Right ventricle myocardium inferior (tissue), 1 donor: ENCODE measurements at regions not wholly inside any gene's neighbourhood (a gene's known extent, or its start where the extent isn't known, plus 50 kb on each side); places are given as distances from the start of the nearest gene placed in this dataset.
"Not testable (repeated sequence)": the region's sequence is repeated elsewhere in the genome, so short reads cannot be mapped to it uniquely, and the experiment has no call there.

ENCODE experiments used
- ATAC-seq: fragments of 200-7000 bp; cut with Tn5 transposase; one replicate; pipeline ENCODE4 v1.9.1; 2020; ENCODE audit warnings: mild to moderate bottlenecking, moderate library complexity
- DNase-seq: peaks from one replicate; pipeline ENCODE4 v3.0.0; 2021; ENCODE audit errors: missing footprints
- intact Hi-C: fragments of 100-400 bp; cut with DNase I; formaldehyde crosslinking; loops from one replicate; pipeline ENCODE4 v1.11.0; 2022
- donor health status: DM: no; HTN: yes; CAD: no; lungs with severe emphysema.

DNA sequence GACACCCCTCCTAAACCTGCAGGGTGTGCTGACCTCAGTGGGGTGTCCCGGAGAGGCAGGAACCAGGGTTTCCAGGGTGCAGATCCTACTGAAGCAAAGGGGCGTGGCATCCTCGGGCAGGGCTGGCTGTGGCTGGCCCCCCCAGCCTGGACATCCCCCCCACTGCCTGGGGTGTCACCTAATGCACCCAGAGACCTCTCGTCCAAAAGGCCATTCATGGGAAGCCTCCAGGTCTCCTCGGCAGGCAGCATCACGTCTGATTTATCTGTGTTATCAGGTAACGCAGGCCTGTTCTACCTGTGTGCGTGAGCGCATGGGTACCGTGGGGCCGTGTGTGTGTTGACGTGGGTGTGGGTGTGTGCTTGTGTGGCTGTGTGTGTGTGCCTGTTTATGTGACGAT lies 210.0 kb downstream of the SHOX start:
- ATAC-seq = no peak
- intact Hi-C loops = no loop called here

DNA sequence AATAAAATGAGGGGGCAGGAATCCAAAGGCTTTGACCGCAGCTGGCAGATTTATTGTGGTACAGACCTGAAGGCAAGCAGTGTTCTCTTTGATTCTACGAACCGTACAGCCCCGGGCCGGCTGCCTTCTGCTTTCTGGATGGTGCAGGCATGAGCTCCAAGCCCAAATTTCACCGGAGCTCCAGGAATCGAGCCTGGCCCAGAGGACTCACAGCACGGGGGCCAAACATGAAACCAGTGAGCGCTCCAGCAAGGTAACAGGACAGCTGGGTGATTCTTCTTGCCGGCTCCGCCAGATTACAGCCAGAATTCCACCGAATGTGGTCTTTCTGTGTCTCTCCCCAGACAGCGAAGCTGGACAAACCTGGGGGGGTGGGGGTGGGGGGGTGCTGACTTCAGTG lies 208.1 kb downstream of the SHOX start:
- intact Hi-C loops, ATAC-seq, DNase-seq: not testable (repeated sequence)

More for the DNA sequence above, 210.0 kb downstream of the SHOX start:
- no peak for DNase-seq

DNA sequence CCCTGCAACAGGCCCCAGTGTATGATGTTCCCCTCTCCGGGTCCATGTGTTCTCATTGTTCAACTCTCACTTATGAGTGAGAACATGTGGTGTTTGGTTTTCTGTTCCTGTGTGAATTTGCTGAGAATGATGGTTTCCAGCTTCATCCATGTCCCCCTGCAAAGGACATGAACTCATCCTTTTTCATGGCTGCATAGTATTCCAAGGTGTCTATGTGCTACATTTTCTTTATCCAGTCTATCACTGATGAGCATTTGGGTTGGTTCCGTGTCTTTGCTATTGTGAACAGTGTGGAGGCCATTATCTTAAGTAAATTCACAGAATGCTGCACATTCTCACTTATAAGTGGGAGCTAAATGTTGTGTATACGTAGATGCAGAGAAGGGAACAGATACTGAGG lies 205.3 kb downstream of the SHOX start:
- intact Hi-C loops, DNase-seq, ATAC-seq: not testable (repeated sequence)

DNA sequence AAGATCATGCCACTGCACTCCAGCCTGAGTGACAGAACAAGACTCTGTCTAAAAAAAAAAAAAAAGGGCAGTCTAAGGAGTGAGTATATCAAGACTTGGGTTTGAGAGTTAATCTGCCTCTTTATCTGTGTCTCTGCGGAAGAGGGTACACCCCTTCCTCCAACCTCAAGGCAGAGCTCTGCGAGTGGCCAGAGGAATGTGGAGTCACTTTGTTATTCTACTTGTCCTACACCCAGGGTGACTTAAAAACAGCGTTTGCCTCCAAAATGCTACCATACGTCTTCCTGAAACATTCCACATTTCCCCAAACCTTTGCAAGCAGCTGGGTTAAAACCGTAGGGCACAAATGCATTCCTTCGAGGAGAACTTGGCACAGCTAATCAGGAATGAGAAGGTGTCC lies 199.9 kb downstream of the SHOX start:
- no peak for DNase-seq
- ATAC-seq = no peak
- intact Hi-C loops = no loop called here

DNA sequence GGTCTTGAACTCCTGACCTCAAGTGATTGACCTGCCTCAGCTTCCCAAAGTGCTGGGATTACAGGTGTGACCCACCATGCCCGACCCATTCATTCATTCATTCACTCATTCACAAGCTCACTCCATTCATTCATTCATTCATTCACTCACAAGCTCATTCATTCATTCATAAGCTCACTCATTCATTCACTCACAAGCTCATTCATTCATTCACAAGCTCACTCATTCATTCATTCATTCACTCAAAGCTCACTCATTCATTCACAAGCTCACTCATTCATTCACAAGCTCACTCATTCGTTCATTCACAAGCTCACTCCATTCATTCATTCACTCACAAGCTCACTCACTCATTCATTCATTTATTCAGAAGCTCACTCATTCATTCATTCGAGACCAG lies 198.6 kb downstream of the SHOX start:
- intact Hi-C loops = no loop called here
- ATAC-seq (no peak), DNase-seq (no peak)

DNA sequence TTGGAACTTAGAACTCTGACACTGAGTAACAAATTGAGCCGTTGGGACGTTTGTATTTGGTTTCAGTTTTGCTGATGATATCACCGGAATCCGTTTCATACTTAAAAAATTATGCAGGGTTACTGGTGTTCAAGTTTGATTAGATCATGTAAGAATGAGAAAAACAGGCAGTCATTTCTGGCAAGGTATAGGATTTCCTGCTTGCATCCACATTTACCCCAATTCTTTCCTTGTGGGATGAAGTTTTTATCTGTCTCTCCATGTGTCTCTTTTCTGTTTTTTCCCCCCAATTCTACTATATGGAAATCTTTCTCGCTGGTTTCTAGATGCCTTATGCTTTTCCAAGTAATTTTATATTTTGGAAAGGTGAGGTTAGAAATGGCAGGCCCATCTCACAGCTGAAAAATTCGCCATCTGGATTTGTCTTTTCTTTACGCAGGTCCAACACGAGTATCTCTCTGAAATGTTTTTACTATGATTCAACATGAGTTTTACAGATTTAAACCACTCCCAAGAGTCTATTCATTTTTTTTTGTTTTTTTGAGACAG lies 197.9 kb downstream of the SHOX start:
- no peak for DNase-seq
- intact Hi-C loops = no loop called here
- ATAC-seq = no peak

DNA sequence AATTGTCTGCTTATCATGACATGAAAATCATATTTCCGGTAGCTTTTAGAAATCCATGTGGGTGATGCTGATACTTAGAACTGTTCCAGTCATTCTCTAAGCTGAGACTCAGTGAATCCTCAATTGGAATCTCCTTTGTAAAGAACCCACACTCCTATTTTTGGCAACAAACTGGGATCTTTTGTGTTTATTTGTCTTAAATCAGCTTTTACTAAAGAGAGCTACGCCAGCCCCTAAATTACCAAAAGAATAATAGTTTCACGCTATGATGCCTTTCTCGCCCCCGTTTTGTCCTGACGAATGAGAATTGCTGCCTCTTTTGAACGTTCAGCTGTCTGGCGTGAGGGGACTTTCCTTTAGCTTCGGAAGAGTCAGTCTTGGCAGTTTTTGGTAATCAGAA lies 195.9 kb downstream of the SHOX start:
- ATAC-seq (no peak), DNase-seq (no peak)
- intact Hi-C loops = no loop called here

DNA sequence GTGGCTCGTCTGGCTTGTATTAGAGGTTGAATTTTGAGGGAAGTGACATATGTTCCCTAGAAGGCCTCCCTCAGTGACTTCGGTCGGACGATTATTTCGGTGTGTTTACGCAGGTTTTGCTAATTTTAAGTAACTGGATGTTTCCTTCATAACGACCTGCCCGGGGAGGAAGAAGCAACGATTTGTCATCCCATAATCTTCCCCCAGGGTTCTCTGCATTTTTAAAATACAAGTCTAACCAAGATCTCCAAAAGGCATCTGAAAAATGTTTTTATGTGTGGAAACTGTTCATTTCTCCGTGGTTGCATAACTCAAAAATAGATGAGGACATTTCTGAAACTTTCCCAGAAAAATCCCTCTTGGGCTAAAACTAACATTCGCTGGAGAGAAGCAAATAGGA lies 195.4 kb downstream of the SHOX start:
- no peak for ATAC-seq
- intact Hi-C loops = no loop called here

DNA sequence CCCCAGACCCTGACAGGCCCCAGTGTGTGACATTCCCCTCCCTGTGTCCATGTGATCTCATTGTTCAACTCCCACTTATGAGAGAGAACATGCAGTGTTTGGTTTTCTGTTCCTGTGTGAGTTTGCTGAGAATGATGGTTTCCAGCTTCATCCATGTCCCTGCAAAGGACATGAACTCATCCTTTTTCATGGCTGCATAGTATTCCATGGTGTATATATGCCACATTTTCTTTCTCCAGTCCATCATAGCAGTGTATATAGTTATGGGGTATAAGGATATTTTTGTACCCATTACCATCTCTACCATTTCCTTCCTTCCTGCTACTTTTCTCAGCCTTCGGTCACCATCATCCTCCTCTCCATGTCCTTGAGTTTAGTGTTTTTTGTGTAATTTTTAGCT lies 192.5 kb downstream of the SHOX start:
- intact Hi-C loops, DNase-seq, ATAC-seq: not testable (repeated sequence)

More for the DNA sequence above, 195.4 kb downstream of the SHOX start:
- DNase-seq = no peak

DNA sequence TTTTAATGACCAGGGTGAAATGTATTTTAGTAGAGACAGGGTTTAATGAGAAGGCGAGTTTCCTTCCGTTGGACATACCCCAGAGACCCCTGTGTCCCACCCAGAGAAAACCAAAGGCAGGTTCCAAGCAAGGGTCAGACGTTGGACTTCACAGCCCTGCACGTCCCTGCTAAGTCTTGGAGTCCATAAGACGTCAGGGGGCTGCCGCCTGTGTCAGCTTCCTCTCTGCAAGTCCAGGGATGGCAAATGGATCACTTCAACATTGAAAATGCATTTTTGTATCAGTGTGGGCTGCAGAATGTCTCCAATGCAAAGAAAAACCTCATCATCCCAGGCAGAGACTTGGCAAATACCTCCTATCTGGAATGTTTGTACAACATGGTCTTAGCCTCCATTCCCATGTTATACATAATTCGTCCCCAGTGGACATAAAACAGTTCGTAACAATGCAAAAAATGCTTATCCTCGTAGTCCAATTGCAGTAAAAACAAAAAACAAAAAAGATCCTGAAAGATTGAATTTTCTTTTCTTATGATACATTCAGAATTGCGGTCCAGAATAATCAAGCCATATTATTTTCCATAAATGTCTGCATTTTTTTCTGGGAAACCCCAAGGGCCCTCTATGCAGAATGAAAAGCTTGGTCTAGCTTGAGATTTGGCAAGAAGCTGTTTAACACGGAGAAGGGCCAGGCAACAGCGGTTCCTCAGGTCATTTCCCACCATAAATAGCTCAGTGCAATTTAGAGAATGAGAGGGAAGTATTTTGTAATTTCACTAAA lies 190.9 kb downstream of the SHOX start:
- intact Hi-C loops = no loop called here
- no peak for DNase-seq

DNA sequence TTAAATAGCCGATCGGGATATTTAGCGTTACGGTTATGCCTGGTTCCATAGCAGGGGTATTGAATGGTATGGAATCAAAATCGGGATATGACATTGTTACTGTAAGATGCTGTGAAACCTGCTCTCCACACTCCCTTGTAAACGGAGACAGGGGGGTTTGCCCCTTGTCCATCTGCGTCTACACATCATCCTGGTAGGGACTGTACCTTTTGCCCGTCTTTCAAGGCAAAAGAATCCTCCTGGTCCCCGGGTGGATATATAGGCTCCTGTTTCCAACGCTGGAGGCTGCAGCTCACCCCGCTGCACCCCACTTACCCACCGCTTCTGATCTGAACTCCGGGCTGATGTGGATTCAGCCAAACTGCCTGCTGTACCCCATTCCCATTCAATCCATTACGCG lies 189.1 kb downstream of the SHOX start:
- DNase-seq (no peak), ATAC-seq (no peak)
- intact Hi-C loops = no loop called here

More for the DNA sequence above, 190.9 kb downstream of the SHOX start:
- ATAC-seq = no peak

DNA sequence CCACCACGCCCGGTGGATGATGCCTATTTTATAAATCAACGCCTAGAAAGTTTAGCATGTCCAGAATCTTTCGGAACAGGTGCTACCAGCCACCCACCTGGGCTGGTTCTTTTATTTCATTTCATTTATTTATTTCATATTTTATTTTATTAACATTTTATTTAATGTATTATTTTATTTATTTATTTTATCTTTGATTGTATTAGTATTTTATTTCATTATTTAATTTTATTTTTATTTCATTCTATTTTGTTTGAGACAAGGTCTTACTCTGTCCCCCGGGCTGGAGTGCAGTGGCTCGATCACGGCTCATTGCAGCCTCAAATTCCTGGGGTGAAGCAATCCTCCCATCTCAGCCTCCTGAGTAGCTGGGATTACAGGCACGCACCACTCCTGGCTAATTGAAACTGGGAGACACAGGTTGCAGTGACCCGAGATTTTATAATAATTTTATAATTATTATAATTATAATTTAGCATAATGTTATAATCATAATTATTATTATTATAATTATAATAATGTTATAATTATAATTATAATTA lies 187.2 kb downstream of the SHOX start:
- intact Hi-C loops = no loop called here
- DNase-seq (no peak), ATAC-seq (no peak)

DNA sequence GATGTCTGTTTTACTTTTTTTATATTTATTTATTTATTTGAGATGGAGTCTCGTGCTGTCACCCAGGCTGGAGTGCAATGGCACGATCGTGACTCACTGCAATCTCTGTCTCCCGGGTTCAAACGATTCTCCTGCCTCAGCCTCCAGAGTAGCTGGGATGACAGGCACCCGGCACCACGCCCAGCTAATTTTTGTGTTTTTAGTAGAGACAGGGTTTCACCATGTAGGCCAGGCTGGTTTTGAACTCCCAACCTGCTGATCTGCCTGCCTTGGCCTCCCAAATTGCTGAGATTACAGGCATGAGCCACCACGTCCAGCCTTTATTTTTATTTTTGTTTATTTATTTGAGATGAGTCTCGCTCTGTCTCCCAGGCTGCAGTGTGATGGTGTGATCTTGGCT lies 186.6 kb downstream of the SHOX start:
- DNase-seq, intact Hi-C loops, ATAC-seq: not testable (repeated sequence)

DNA sequence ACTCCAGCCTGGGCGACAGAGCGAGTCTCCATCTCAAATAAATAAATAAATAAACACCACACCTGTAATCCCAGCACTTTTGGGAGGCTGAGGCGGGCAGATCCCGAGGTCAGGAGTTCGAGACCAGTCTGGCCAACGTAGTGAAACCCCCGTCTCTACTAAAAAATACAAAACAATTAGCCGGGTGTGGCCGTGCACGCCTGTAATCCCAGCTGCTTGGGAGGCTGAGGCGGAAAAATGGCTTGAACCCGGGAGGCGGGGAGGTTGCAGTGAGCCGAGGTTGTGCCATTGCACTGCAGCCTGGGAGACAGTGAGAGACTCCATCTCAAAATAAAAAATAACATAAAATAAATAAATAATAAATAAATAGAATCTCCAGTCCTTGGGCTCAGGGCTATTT lies 185.8 kb downstream of the SHOX start:
- ATAC-seq = no peak
- intact Hi-C loops = no loop called here

DNA sequence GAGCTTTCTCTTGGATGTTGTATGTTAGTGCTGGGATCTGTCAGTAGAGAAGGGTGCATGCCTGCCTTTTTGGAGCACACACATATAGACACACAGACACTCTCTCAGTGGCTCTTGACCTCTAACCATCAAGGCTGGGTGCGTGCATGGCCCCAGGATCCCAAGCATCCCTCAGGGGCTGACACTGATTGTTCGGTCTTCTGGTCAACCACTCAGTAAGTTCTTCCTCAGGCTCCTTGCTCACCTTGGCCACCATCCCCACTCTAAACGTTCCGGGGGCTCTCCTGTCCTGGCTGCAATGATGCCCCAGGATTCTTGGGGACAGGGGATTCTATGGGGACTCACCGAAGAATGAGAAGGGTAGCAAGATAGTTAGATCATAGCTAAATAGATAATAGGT lies 179.6 kb downstream of the SHOX start:
- intact Hi-C loops = no loop called here
- DNase-seq (no peak), ATAC-seq (no peak)

More for the DNA sequence above, 185.8 kb downstream of the SHOX start:
- no peak for DNase-seq

DNA sequence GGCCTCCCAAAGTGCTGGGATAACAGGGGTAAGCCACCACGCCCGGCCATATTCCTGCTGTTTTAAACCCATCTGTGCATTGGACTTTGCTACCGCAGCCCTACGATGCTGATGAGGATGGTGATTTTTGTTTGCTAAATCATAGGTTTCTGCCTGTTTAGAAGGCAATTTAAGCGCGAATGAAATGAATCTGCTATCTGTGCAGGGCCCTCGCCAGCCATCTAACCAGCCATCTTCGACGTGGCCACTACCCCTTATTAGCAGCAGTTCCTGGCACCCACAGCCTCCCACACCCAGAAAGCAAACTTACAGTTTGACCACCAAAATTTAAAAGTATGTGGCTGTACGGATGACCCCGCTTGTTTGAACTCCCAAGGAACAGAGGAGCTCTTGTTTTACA lies 178.5 kb downstream of the SHOX start:
- DNase-seq = no peak
- intact Hi-C loops = no loop called here

DNA sequence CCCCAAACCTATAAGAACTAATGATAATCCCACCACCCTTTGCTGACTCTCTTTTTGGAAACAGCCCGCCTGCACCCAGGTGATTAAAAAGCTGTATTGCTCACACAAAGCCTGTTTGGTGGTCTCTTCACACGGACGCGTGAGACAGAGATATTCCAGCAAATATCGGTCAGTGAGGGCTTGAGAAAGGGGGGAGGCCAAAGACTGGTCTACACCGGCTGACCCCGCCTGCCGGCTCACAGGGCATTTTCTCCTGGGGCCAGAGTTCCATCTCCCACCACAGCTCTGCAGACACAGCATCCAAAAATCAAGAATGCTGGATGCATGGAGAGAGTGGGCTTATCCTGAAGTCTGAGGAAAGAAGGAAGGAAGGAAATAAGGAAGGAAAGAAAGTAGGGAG lies 176.0 kb downstream of the SHOX start:
- ATAC-seq = no peak
- intact Hi-C loops = no loop called here
- no peak for DNase-seq

More for the DNA sequence above, 178.5 kb downstream of the SHOX start:
- no peak for ATAC-seq

DNA sequence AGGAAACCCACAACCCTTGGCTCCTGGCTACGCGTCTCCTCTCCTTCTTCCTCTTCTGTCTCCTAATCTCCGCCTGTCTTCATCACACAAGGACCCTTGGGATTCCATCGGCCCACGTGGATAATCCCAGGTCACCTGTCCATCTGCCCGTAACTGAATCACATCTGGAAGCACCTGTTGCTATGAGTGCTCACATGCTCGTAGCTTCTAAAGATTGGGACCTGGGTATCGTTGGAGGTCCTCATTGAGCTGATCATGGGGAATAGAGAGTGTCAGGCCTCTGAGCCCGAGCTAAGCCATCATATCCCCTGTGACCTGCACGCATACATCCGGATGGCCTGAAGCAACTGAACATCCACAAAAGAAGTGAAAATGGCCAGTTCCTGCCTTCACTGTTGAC lies 175.4 kb downstream of the SHOX start:
- DNase-seq (no peak), ATAC-seq (no peak)
- intact Hi-C loops = no loop called here

DNA sequence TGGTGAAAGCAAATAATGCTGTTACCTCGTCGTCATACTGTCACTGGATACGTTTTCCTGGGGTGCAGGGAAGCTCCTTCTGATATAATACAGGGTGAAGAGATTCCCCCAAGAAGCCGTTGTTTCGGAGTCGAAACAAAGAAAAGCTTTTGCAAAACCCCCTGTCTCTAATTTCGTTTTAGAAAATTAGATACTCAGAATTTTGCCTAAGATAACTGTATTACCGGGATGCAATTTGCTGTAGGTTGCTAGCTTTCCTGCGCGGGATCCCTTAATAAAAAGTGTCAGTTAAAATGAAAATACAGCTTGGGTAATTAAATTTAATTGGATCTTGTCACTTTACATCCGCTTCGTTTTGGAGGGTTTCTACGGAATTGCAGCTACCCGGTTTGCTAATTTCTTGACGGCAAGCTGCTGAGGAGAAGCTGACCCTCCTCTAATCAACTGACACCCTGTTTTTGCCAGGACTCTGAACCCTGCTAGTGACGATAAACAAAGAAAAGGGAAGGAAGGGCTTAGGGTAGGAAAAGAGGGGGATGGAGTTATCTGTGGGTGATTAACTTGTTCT lies 174.6 kb downstream of the SHOX start:
- ATAC-seq (no peak), DNase-seq (no peak)
- intact Hi-C loops = no loop called here

DNA sequence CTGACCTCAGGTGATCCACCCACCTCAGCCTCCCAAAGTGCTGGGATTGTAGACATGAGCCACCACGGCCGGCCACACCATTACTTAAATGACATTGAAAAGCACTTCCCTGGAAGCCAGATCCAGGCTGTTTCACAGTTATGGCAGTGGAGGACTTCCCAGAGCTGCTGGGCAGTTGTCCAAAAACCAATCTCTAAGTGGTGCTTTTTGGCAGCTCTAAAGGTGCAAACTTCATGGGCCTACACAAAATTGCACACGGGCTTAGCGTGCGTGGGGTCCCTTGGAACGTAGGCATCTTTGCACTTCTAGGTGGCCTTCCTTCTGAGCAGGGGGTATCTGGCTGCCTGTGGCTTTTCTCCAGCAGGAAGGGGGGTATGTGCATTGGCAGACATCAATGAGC lies 172.3 kb downstream of the SHOX start:
- DNase-seq = no peak
- intact Hi-C loops = no loop called here
- no peak for ATAC-seq
